ENCODE measurements at regions not wholly inside any gene's neighbourhood (a gene's known extent, or its start where the extent isn't known, plus 50 kb on each side); places are given as distances from the start of the nearest gene placed in this dataset.
"Not testable (repeated sequence)": the region's sequence is repeated elsewhere in the genome, so short reads cannot be mapped to it uniquely, and the experiment has no call there.

DNA sequence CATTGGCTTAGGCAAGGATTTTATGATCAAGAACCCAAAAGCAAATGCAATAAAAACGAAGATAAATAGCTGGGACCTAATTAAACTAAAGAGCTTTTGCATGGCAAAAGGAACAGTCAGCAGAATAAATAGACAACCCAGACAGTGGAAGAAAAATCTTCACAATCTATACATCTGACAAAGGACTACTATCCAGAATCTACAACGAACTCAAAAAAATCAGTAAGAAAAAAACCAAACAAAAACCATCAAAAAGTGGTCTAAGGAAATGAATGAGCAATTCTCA, 109.5 kb upstream of the ETV3 start:
- not testable (repeated sequence) for DNase-seq

- DNase-seq: no peak
Observed at GRCh38 chr1:157247005-157247763, 109.0 kb upstream of the ETV3 start.

DNA sequence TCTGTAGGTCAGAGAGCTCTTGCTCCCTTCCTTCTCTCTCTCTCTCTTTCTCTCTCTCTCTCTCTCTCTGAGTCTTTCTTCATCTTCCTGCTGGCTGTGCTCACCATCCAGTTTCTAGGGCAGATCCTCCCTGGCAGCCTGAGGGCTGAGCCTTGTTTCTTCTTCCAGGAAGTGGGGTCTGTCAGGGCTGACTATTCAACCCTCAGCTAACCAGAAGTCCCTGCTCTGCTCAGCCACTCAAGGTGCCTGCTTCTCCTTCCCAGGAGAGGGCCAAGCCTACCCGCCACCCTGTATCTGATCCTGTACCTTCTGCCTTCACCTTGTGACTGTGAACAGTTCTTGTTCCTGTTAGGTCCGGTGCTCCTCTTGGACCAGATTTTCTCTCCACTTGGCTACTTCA, 107.6 kb upstream of the ETV3 start:
- no peak for DNase-seq

DNA sequence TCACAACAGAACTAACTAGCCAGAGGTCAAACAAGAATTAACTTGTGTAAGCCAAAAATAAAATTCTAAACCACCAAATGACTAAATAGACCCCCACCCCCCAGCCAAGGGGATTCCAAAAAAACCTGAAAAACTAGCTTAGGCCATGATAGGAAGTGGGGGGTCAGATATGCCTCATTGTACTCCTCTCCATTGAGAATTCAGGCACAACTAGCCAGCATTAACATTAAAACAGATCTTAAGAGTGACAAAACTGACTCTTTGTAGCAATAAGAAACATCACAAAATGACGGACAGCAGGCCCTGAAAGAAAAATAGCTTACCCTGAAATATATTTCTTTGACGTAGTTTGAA, 103.0 kb upstream of the ETV3 start:
- DNase-seq: no peak

DNA sequence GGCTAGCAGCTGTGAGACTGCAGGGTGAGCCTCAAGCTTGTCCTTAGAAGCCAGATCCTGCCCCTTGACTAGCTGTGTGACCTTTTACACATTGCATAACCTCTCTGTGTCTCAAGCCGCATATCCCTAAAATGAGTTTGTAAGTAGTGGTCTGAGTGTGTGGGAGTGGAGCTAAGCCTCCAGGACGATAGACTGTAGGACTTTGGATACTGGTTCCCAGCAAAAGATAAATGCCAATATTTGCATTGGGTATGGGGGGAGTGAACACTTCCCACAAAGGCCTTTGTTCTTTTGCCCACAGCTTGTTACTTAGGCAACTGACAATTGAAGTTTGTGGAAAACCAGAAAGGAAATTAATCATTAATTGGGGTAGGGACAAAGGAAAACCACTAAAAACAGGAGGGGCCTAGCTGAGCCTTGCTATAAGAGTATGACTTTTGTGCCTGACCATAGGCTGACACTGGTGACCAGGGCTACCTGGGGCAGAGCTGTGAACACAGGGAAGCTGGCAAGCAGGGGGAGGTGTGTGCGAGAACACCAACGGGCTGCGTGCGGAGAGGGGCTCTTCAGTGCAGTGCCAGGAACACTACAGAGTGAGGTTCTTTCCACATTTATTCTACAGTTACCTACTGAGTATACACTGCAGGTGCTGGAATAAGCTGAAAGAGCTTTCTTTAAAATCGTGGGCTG, 102.4 kb upstream of the ETV3 start:
- no peak for DNase-seq

DNA sequence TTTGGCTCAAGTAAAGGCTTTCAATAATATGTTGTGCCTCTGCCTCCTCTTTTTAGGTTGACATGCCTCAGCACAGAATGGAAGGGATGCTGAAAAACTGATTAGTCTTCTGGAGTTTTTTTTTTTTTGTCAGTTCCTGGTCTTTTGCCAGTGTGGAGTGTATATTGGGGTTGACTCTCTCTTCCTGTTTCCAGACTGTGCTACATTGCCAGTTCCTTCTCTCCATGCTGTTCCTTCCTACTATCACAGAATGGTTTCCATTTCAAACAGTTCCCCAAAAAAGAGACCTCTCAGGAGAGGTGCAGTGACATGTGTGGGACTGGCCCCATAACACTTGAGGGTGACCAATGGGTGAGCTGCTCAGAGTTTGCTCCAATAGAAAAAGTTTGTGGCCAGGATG, 101.7 kb upstream of the ETV3 start:
- DNase-seq: no peak

DNA sequence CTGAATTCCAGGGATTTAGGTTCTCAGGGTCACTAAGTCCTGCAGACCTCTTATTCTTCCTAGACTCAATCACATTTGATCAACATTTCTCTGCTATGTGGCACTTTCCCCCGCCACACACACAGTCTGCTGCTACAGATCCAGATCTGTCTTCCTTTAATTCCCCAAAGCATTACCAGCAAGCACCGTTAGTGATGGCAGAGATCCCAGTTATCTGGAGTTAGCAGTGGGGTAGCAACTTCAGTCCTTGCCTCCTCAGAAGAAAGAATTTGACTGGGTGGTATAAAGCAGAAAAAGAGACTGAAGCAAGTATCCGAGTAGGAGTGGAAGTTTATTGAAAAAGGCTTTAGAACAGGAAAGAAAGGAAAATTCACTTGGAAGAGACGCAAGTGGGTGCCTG, 100.4 kb upstream of the ETV3 start:
- DNase-seq: no peak

DNA sequence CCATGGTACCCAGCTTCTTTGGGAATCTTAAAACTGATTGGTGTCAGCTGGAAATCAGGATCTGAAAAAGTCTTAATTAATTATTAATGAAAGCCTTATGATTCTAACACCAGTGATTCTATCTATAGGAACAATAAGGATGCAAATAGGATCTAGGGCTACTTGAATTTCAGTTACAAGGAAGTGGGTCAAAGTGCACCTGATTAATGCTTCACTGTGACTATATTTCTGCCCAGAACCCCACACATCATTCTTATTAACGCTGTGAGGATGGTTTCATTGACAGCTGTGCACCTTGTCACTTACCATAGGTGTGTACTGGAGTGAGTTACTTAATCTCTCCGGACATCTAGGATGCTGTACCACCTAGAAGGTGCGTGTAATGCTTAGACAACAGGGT, 99.8 kb upstream of the ETV3 start:
- no peak for DNase-seq

- no peak for DNase-seq
Observed at GRCh38 chr1:157237522-157237921, 99.3 kb upstream of the ETV3 start.

DNA sequence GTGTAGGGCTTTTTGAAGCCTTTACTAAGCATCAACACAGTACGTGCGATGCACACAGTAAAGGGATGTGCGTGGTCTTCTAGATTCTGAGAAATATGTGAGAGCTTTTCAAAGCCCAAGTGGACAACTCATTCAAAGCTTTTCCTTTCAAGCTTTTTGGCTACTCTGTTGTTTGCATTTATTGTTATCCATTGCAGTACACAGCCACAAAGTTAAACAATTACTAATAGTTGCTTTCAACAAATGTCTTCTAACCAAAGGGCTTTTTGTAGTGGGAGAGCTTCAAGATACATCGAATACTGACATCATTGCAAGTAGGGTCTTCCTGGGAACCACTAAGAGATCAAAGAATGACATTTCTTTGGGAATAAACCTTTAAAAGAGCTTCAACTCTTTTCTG, 97.9 kb upstream of the ETV3 start:
- DNase-seq: no peak

- no peak for DNase-seq
Observed at GRCh38 chr1:157235307-157235706, 97.1 kb upstream of the ETV3 start.

- DNase-seq: no peak
Observed at GRCh38 chr1:157234705-157235273, 96.6 kb upstream of the ETV3 start.

GRCh38 chr1:157233131-157233530, 94.9 kb upstream of the ETV3 start:
- no peak for DNase-seq

DNA sequence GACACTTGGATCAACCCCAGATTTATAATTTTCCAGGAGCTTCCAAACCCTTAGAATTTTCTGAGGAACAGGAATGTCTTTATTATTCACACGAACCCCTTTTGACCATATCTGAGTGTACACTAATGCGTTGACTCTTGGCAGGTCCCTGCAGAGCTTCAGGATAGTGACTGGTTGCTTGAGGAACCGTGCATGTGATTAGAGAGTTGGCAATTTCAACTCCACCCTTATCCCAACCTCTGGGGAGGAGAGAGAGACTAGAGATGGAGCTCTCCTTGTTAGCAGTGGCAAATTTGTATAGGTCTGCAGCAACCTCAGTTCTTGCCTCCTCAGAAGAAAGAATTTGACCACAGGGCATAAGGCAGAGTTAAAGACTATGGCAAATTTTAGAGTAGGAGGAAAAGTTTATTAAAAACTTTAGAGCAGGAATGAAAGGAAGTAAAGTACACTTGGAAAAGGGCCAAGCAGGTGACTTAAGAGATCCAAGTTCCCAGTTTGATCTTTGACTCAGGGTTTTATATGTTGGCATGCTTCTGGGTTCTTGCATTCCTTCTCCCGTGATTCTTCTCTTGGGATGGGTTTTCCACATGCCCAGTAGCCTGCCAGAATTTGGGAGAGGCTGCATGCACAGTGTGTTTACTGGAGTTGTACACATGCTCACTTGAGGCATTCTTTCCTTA, 93.8 kb upstream of the ETV3 start:
- DNase-seq: no peak

DNA sequence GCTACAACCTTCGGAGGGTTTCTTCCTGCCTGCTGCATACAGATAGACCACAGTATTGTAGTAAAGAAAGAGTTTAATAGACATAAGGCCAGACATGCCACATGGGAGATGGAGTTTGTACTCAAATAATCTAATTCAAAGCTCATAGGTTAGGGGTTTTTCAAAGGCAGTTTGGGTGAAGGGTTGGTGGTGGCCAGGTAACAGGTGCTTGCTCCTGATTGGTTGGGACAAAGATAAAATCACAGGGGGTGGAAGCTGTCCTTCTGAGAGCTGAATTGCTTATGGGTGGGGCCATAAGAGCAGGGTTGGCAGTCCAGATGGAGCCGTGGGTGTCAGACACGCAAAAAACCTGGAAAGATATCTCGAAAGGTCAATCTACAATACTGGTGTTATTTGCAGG, 92.3 kb upstream of the ETV3 start:
- no peak for DNase-seq

DNA sequence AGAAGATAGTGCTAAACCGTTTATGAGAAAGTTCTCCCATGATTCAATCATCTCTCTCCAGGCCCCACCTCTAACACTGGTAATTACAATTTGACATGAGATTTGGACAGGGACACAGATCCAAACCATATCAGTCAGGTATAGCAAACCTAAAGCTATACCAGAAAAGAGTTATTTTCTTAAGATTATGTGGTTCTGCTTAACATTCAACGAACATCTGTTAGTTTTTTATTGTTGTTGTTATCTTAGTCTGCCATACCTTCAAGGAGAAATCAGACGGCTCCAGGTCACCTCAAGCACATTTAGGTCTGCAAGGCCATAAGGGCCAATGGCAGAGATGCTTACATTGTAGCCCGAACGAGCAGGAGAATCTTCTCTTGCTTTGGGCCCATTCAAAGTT, 89.5 kb upstream of the ETV3 start:
- DNase-seq: no peak

DNA sequence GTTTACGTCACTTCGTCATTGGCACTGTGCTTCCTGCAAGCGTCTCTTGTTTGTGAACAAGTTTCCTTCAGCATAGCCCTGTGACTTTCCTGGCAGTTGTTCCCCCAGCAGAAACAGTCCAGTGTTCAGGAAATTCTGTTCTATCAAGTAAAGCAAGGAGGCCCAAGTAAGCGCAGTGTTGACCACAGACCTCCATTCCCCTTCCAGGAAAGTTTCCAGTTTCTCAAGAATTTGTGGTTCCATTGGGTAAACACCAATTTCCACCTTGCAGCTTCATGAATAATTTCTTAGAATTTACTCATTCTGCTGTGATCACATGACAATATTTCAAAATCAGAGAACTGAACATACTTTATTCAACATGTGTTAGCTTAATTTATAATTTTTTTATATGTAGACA, 88.5 kb upstream of the ETV3 start:
- DNase-seq: no peak

- no peak for DNase-seq
Observed at GRCh38 chr1:157219600-157219999, 81.4 kb upstream of the ETV3 start.

GRCh38 chr1:157219182-157219581, 81.0 kb upstream of the ETV3 start:
- DNase-seq: no peak

GRCh38 chr1:157218671-157219070, 80.5 kb upstream of the ETV3 start:
- no peak for DNase-seq

DNA sequence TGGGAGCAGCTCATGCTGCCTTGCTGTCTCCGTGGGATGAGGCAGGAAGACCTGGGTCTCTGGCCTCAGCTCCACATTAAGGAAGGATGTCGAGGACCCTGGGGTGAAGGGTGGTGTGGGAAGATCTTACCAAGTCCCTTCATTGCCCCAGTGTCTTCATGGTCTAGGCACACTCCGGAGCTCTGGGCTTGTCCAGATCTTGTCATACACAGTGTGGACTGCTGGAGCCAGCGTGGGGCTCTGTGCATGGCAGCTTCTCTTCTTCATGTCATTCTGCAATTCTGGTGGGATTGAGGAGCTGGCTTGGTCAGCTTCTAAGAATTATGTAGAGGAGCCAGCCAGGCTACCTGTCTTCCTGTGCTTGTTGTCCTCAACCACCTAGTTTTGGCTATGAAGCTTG, 79.3 kb upstream of the ETV3 start:
- no peak for DNase-seq

DNA sequence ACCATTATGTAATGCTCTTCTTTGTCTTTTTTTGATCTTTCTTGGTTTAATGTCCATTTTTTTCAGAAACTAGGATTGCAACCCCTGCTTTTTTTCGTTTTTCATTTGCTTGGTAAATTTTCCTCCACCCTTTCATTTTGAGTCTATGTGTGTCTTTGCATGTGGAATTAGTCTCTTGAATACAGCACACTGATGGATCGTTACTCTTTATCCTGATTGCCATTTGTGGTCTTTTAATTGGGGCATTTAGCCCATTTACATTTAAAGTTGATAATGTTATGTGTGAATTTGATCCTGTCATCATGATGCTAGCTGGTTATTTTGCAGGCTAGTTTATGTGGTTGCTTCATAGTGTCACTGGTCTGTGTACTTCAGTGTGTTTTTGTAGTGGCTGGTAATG, 75.6 kb upstream of the ETV3 start:
- no peak for DNase-seq

DNA sequence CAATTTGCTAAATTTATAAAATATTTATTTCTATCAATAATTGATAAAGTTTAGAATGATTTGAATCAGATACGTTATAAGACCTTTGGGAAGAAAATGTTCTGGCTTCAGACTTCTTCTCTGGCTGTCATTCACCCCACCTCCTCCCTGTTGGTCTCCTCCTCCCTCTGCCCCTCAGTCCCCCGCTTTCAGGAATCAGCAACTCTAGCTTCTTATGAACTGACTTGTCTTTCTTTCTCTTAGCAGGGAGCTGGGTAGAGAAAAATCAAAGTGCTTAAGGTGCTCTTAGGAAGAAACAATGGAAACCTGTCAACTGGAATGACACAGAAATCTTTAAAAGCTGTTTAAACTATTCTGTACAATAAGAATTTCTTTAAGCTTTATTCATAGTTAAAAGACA, 71.3 kb upstream of the ETV3 start:
- no peak for DNase-seq

GRCh38 chr1:157205982-157206381, 67.8 kb upstream of the ETV3 start:
- not testable (repeated sequence) for DNase-seq
